ENCODE measurements at regions not wholly inside any gene's neighbourhood (a gene's known extent, or its start where the extent isn't known, plus 50 kb on each side); places are given as distances from the start of the nearest gene placed in this dataset.

DNA sequence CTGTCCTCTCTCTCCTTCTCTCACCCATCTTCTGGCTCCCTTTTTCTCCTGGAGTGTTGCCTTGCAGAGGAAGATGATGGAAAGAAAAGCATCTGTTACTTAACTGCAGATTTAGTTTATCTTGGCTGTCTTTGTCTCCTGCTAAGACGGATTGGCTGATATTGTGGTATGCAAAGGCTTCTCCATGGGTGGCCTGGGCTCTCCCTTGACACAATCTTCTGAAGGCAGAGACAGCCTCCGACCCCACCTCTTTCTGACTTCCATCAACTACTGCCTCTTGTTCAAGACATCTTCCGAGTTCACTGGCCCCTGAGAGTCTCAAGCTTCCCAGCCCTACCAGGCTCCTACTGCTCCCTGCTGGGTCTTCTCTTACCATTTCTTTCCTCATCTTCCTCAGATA, 403.7 kb downstream of the LRRC70 start:
- Histone ChIP-seq H2AFZ (ENCODE audit: low read depth, low read length) (no peak overlapping the region), H3K4me3 (ENCODE audit: low read length) (no peak overlapping the region), H3K36me3 (replicated peaks; ENCODE audit: low read depth, low read length) (no peaks in the 10 kb centered on the region), H3K27me3 (ENCODE audit: low read depth, low read length) (no peaks in the 10 kb centered on the region), H3K9me3 (ENCODE audit: insufficient read depth, low read length) (no peaks in the 10 kb centered on the region), H3K79me2 (ENCODE audit: low read length) (no peaks in the 10 kb centered on the region), H4K20me1 (ENCODE audit: insufficient read depth, low read length) (no peaks in the 10 kb centered on the region), H3K4me2 (ENCODE audit: low read length) (no peak overlapping the region), H3K4me1 (ENCODE audit: low read length) (no peaks in the 10 kb centered on the region), H3K9ac (ENCODE audit: low read length) (no peak overlapping the region), H3K27ac (ENCODE audit: low read length) (no peak overlapping the region)
- TF ChIP-seq EZH2phosphoT487 (IDR thresholded peaks at IDR 0.05; ENCODE audit: low read depth) = no peak
- TF ChIP-seq, protein P1, sequence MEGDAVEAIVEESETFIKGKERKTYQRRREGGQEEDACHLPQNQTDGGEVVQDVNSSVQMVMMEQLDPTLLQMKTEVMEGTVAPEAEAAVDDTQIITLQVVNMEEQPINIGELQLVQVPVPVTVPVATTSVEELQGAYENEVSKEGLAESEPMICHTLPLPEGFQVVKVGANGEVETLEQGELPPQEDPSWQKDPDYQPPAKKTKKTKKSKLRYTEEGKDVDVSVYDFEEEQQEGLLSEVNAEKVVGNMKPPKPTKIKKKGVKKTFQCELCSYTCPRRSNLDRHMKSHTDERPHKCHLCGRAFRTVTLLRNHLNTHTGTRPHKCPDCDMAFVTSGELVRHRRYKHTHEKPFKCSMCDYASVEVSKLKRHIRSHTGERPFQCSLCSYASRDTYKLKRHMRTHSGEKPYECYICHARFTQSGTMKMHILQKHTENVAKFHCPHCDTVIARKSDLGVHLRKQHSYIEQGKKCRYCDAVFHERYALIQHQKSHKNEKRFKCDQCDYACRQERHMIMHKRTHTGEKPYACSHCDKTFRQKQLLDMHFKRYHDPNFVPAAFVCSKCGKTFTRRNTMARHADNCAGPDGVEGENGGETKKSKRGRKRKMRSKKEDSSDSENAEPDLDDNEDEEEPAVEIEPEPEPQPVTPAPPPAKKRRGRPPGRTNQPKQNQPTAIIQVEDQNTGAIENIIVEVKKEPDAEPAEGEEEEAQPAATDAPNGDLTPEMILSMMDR (IDR thresholded peaks at IDR 0.05; ENCODE audit: low read depth, low read length) = no peak

DNA sequence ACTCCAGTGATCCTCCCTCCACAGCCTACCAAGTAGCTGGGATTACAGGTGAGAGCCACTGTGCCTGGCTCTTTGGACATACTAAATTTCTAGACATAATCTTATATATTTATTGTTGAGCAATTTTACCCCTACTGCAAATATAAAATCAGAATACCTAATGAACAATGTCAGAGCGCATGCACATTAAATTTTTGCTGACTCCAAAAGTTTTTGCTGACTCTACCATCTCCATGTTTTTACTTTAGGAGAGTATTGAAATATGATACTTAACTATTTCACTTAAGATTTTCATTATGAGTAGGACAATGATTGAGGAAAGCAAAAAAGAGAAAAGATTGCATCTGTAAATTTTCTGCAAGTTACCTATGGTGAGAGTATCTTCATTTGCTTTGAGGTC, 402.3 kb downstream of the LRRC70 start:
- H3K27ac ChIP-seq (ENCODE audit: low read length) = no peak overlapping the region

DNA sequence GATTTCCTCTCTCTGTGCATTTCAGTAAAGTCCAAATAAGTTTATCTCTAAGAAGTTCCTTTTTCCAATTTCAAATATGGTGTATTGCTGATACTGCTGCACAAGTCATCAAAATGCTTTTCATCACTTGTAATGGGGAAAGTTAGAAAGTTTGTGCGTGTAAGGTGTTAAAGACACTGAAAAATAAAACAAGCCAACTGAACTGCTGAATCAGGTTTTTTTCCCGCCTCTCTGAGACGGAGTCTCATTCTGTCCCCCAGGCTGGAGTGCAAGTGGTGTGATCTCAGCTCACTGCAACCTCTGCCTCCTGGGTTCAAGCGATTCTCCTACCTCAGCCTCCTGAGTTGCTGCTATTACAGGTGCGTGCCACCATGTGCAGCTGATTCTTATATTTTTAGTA, 400.9 kb downstream of the LRRC70 start:
- Histone ChIP-seq H3K4me3 (ENCODE audit: low read length) (no peak overlapping the region), H3K36me3 (replicated peaks; ENCODE audit: low read depth, low read length) (no peaks in the 10 kb centered on the region), H3K79me2 (ENCODE audit: low read length) (no peaks in the 10 kb centered on the region), H3K4me1 (ENCODE audit: low read length) (no peaks in the 10 kb centered on the region), H2AFZ (ENCODE audit: low read depth, low read length) (no peak overlapping the region), H4K20me1 (ENCODE audit: insufficient read depth, low read length) (no peaks in the 10 kb centered on the region), H3K27me3 (ENCODE audit: low read depth, low read length) (no peaks in the 10 kb centered on the region), H3K9me3 (ENCODE audit: insufficient read depth, low read length) (no peaks in the 10 kb centered on the region), H3K27ac (ENCODE audit: low read length) (no peak overlapping the region), H3K4me2 (ENCODE audit: low read length) (no peak overlapping the region), H3K9ac (ENCODE audit: low read length) (no peak overlapping the region)
- TF ChIP-seq EZH2phosphoT487 (IDR thresholded peaks at IDR 0.05; ENCODE audit: low read depth) = no peak

More for the DNA sequence above, 402.3 kb downstream of the LRRC70 start:
- no peak for TF ChIP-seq EZH2phosphoT487 (IDR thresholded peaks at IDR 0.05; ENCODE audit: low read depth)
- TF ChIP-seq, protein P1 (IDR thresholded peaks at IDR 0.05; ENCODE audit: low read depth, low read length) = no peak
- Histone ChIP-seq H3K4me1 (ENCODE audit: low read length) (no peaks in the 10 kb centered on the region), H3K27me3 (ENCODE audit: low read depth, low read length) (no peaks in the 10 kb centered on the region), H3K79me2 (ENCODE audit: low read length) (no peaks in the 10 kb centered on the region), H4K20me1 (ENCODE audit: insufficient read depth, low read length) (no peaks in the 10 kb centered on the region), H3K9me3 (ENCODE audit: insufficient read depth, low read length) (no peaks in the 10 kb centered on the region), H3K9ac (ENCODE audit: low read length) (no peak overlapping the region), H3K4me3 (ENCODE audit: low read length) (no peak overlapping the region), H3K36me3 (replicated peaks; ENCODE audit: low read depth, low read length) (no peaks in the 10 kb centered on the region), H2AFZ (ENCODE audit: low read depth, low read length) (no peak overlapping the region), H3K4me2 (ENCODE audit: low read length) (no peak overlapping the region)

DNA sequence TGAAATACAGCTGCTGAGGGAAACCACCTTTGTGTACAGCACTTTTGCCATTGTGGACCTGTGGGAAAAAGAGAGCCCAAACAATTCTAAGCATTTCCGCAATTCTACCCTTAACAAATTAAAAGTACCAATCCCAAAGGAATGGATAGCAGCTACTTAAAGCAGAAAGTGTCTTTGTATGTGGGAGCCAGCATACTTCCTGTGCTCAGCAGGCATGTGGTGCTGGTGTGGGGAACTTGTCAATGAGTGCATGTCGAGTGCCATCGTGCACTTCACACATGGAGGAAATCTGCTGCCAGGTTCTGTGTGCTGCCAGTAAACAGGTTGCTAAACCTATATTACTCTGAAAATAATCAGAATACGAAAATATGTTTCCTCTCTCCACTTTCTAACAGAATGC, 399.0 kb downstream of the LRRC70 start:
- Histone ChIP-seq H3K4me2 (ENCODE audit: low read length) (no peak overlapping the region), H4K20me1 (ENCODE audit: insufficient read depth, low read length) (no peaks in the 10 kb centered on the region), H3K79me2 (ENCODE audit: low read length) (no peaks in the 10 kb centered on the region), H3K27me3 (ENCODE audit: low read depth, low read length) (no peaks in the 10 kb centered on the region), H3K9ac (ENCODE audit: low read length) (no peak overlapping the region), H3K36me3 (replicated peaks; ENCODE audit: low read depth, low read length) (no peaks in the 10 kb centered on the region), H3K9me3 (ENCODE audit: insufficient read depth, low read length) (no peaks in the 10 kb centered on the region), H3K27ac (ENCODE audit: low read length) (no peak overlapping the region), H2AFZ (ENCODE audit: low read depth, low read length) (no peak overlapping the region), H3K4me1 (ENCODE audit: low read length) (no peaks in the 10 kb centered on the region), H3K4me3 (ENCODE audit: low read length) (no peak overlapping the region)
- TF ChIP-seq, protein P1 (IDR thresholded peaks at IDR 0.05; ENCODE audit: low read depth, low read length) = no peak
- TF ChIP-seq EZH2phosphoT487 (IDR thresholded peaks at IDR 0.05; ENCODE audit: low read depth) = no peak

DNA sequence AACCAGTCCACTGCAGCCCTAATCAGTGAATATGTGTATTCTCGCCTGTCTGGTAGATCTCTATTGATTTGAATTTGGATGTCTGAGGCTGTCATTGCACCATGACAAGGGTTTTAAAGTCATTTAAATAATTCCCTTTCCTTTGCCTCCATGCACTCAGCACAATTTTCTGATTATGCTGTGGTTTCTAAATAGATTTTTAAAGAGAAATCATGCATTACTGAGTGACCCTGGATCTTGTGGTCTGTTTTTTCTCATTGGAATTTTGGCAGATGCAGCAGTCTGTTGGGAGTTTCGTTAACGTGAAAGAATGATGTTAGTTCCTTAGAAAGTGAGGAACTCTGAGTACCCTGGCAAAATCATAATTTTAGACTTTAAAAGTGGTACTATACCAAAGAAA, 396.0 kb downstream of the LRRC70 start:
- Histone ChIP-seq H3K4me1 (ENCODE audit: low read length) (no peaks in the 10 kb centered on the region), H3K4me2 (ENCODE audit: low read length) (no peak overlapping the region), H3K27ac (ENCODE audit: low read length) (no peak overlapping the region), H3K36me3 (replicated peaks; ENCODE audit: low read depth, low read length) (no peaks in the 10 kb centered on the region), H3K79me2 (ENCODE audit: low read length) (no peaks in the 10 kb centered on the region), H3K9me3 (ENCODE audit: insufficient read depth, low read length) (no peaks in the 10 kb centered on the region), H3K27me3 (ENCODE audit: low read depth, low read length) (no peaks in the 10 kb centered on the region), H2AFZ (ENCODE audit: low read depth, low read length) (no peak overlapping the region), H3K4me3 (ENCODE audit: low read length) (no peak overlapping the region), H3K9ac (ENCODE audit: low read length) (no peak overlapping the region), H4K20me1 (ENCODE audit: insufficient read depth, low read length) (no peaks in the 10 kb centered on the region)
- TF ChIP-seq, protein P1 (IDR thresholded peaks at IDR 0.05; ENCODE audit: low read depth, low read length) = no peak
- no peak for TF ChIP-seq EZH2phosphoT487 (IDR thresholded peaks at IDR 0.05; ENCODE audit: low read depth)
